NAMALWA (cell line): ENCODE measurements at regions not wholly inside any gene's neighbourhood (a gene's known extent, or its start where the extent isn't known, plus 50 kb on each side); places are given as distances from the start of the nearest gene placed in this dataset.

ENCODE experiments used
- DNase-seq: peaks from one replicate; pipeline ENCODE4 v3.0.0-alpha.2; 2015; ENCODE audit warnings: low spot score

- DNase-seq, result no peak
Measured at GRCh38 chr4:135207531-135207930, 1005.9 kb upstream of the PABPC4L start.

- DNase-seq, result no peak
Measured at GRCh38 chr4:135204311-135204710, 1002.7 kb upstream of the PABPC4L start.

GRCh38 chr4:135201081-135201480, 999.5 kb upstream of the PABPC4L start:
- no peak for DNase-seq

- no peak for DNase-seq
Measured at GRCh38 chr4:135197641-135198040, 996.1 kb upstream of the PABPC4L start.

GRCh38 chr4:135194477-135194876, 992.9 kb upstream of the PABPC4L start:
- DNase-seq, result no peak

- no peak for DNase-seq
Measured at GRCh38 chr4:135192751-135193535, 991.4 kb upstream of the PABPC4L start.

GRCh38 chr4:135191596-135191995, 990.0 kb upstream of the PABPC4L start:
- no peak for DNase-seq

- peak; percentile 4 for DNase-seq
Measured at GRCh38 chr4:135186002-135186401, 984.4 kb upstream of the PABPC4L start.

- no peak for DNase-seq
Measured at GRCh38 chr4:135185256-135185655, 983.7 kb upstream of the PABPC4L start.

- DNase-seq, result no peak
Measured at GRCh38 chr4:135184715-135185114, 983.1 kb upstream of the PABPC4L start.

- DNase-seq, result no peak
Measured at GRCh38 chr4:135177321-135177720, 975.7 kb upstream of the PABPC4L start.

GRCh38 chr4:135166661-135167060, 965.1 kb upstream of the PABPC4L start:
- no peak for DNase-seq

- DNase-seq, result no peak
Measured at GRCh38 chr4:135164601-135165000, 963.0 kb upstream of the PABPC4L start.

- no peak for DNase-seq
Measured at GRCh38 chr4:135144498-135144897, 942.9 kb upstream of the PABPC4L start.

- DNase-seq, result no peak
Measured at GRCh38 chr4:135124196-135124595, 922.6 kb upstream of the PABPC4L start.

- DNase-seq, result no peak
Measured at GRCh38 chr4:135123632-135124031, 922.0 kb upstream of the PABPC4L start.

- DNase-seq, result no peak
Measured at GRCh38 chr4:135122457-135122856, 920.9 kb upstream of the PABPC4L start.

GRCh38 chr4:135120195-135120594, 918.6 kb upstream of the PABPC4L start:
- DNase-seq, result no peak

GRCh38 chr4:135114079-135114478, 912.5 kb upstream of the PABPC4L start:
- DNase-seq, result no peak

- no peak for DNase-seq
Measured at GRCh38 chr4:135098061-135098460, 896.5 kb upstream of the PABPC4L start.

- no peak for DNase-seq
Measured at GRCh38 chr4:135073389-135073788, 871.8 kb upstream of the PABPC4L start.

GRCh38 chr4:135072553-135072952, 871.0 kb upstream of the PABPC4L start:
- no peak for DNase-seq

GRCh38 chr4:135065366-135065765, 863.8 kb upstream of the PABPC4L start:
- no peak for DNase-seq

GRCh38 chr4:135050086-135050717, 848.6 kb upstream of the PABPC4L start:
- no peak for DNase-seq
